CD8-positive, alpha-beta memory T cell (primary cell): ENCODE measurements at regions not wholly inside any gene's neighbourhood (a gene's known extent, or its start where the extent isn't known, plus 50 kb on each side); places are given as distances from the start of the nearest gene placed in this dataset.

ENCODE experiments used
- CTCF ChIA-PET: fragments of 350-600 bp; sonication (Branson Sonifier 250); formaldehyde crosslinking; loops from one replicate; lab custom pipeline; 2021; ENCODE audit warnings: antibody characterized with exemption; lab: Charles Lee
- POLR2A ChIA-PET: fragments of 350-600 bp; sonication (Branson Sonifier 250); formaldehyde crosslinking; loops from one replicate; lab custom pipeline; 2021; ENCODE audit warnings: antibody characterized with exemption; lab: Charles Lee
- DNase-seq, 5 donors: peaks; one replicate each; pipeline versions ENCODE4 v3.0.0 to v3.0.0-alpha.2; 2020 to 2022; ENCODE audit warnings: mixed read lengths in 1 of 5
- H3K27ac ChIP-seq: one replicate; pipeline ENCODE4 v1.7.0; 2013; ENCODE audit warnings: low read depth, mild to moderate bottlenecking, low read length, moderate library complexity
- H3K27me3 ChIP-seq: 2 replicates; pipeline ENCODE4 v1.7.0; 2013; ENCODE audit warnings: low read length, mild to moderate bottlenecking; ENCODE audit not compliant: insufficient read depth, poor library complexity, severe bottlenecking
- H3K36me3 ChIP-seq: 2 replicates; pipeline ENCODE4 v1.7.0; 2013; ENCODE audit warnings: mild to moderate bottlenecking, low read length, moderate library complexity; ENCODE audit not compliant: insufficient read depth
- H3K4me1 ChIP-seq: 2 replicates; pipeline ENCODE4 v1.7.0; 2013; ENCODE audit warnings: mild to moderate bottlenecking, low read length, moderate library complexity; ENCODE audit not compliant: insufficient read depth
- H3K4me3 ChIP-seq: 2 replicates; pipeline ENCODE4 v1.7.0; 2013; ENCODE audit warnings: mild to moderate bottlenecking, low read length
- H3K9me3 ChIP-seq: 2 replicates; pipeline ENCODE4 v1.7.0; 2013; ENCODE audit warnings: mild to moderate bottlenecking, low read length
- H3K27ac Mint-ChIP-seq, 8 donors: one replicate each; pipeline ENCODE4 v1.8.0; 2020 to 2021; ENCODE audit warnings: mixed read lengths in 8 of 8, mild to moderate bottlenecking in 6 of 8, inconsistent platforms in 3 of 8, moderate library complexity in 3 of 8
- H3K27me3 Mint-ChIP-seq, 2 donors: one replicate each; pipeline ENCODE4 v1.8.0; 2020 to 2021; ENCODE audit warnings: mixed read lengths in 2 of 2, mild to moderate bottlenecking in 1 of 2, moderate library complexity in 1 of 2
- H3K36me3 Mint-ChIP-seq, 3 donors: one replicate each; pipeline ENCODE4 v1.8.0; 2020 to 2021; ENCODE audit warnings: mixed read lengths in 3 of 3, inconsistent platforms in 1 of 3, mild to moderate bottlenecking in 1 of 3
- H3K4me1 Mint-ChIP-seq, 3 donors: one replicate each; pipeline ENCODE4 v1.8.0; 2020 to 2021; ENCODE audit warnings: mixed read lengths in 3 of 3, inconsistent platforms in 1 of 3, mild to moderate bottlenecking in 1 of 3
- H3K4me3 Mint-ChIP-seq, 7 donors: one replicate each; pipeline ENCODE4 v1.8.0; 2020 to 2021; ENCODE audit warnings: mixed read lengths in 7 of 7, mild to moderate bottlenecking in 6 of 7, moderate library complexity in 4 of 7, inconsistent platforms in 2 of 7
- H3K9me3 Mint-ChIP-seq, 5 donors: one replicate each; pipeline ENCODE4 v1.8.0; 2020 to 2022; ENCODE audit warnings: mixed read lengths in 5 of 5, mild to moderate bottlenecking in 3 of 5, moderate library complexity in 2 of 5, inconsistent platforms in 1 of 5

DNA sequence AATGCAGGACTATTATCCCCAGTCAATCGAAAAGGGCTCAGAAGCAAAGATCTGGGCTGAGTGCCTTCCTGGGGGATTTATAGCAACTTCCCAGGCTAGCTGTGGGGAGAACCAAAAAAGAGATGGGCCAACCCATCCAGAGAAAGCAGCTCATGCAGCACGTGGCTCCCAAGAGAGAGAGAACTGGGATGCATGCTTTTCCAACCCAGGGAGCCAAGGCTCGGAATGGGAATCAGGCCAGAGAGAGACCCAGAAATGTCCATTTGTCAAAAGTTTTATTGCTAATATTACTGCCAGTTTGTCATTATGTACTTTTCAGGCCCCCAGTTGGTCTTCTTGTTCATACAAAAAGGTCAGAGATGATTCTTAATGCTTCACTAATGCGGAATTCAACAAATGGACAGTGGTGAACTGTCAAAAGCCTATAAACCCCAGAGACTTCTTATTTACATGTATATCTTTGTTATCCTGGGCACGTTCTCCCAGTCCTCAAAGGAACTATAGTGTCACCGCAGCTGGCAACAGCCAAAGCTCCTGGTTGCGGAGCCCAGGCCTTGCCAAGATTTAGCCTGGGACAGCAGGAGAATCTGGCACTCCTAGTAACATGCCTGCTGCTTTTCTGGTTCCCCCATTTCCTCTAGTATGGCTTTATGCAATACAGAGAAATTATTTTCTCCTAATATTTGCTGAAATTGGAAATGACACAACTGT is 139.1 kb upstream of the POU3F2 start:
- ChIA-PET CTCF (no interaction called here), POLR2A (no interaction called here)
- Histone ChIP-seq H3K27ac (no peak overlapping the region), H3K4me1 (no peaks in the 10 kb centered on the region), H3K9me3 (no peaks in the 10 kb centered on the region), H3K27me3 (no peaks in the 10 kb centered on the region), H3K4me3 (no peak overlapping the region), H3K36me3 (no peaks in the 10 kb centered on the region)
- DNase-seq, result no peak
- H3K27me3 Mint-ChIP-seq, result no peaks in the 10 kb centered on the region
- H3K9me3 Mint-ChIP-seq, result peaks cover 0 to 2% (median 0%) of the 10 kb centered on the region in 5 donors
- no peaks in the 10 kb centered on the region for H3K4me1 Mint-ChIP-seq
- H3K4me3 Mint-ChIP-seq, result no peak overlapping the region
- no peak overlapping the region for H3K27ac Mint-ChIP-seq
- H3K36me3 Mint-ChIP-seq, result no peaks in the 10 kb centered on the region

DNA sequence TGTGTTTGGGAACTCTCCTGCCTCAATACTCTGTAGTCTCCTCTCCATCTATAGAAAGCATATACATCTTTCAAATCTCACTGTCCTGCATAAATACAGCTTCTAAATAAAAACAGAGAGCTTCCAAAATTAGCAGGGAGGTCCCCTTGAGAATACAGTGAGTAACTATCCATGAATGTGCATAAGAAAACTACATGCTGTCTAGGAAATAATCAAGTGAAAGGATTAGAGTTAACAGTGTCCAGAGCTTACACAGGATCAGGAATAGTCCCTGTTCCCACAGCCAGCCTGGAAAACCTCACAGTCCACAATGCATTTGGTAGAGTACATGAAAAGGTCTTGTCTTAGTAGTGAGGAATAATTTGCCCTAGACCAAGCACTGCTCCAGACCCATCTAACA is 123.0 kb upstream of the POU3F2 start:
- H3K27me3 Mint-ChIP-seq, result peaks cover 2 to 4% of the 10 kb centered on the region in 2 donors
- Histone ChIP-seq H3K27ac (no peak overlapping the region), H3K27me3 (no peaks in the 10 kb centered on the region), H3K4me3 (no peak overlapping the region), H3K9me3 (no peaks in the 10 kb centered on the region), H3K36me3 (no peaks in the 10 kb centered on the region), H3K4me1 (no peaks in the 10 kb centered on the region)
- CTCF ChIA-PET, result no interaction called here
- no peak overlapping the region for H3K27ac Mint-ChIP-seq
- no peak overlapping the region for H3K4me3 Mint-ChIP-seq
- H3K36me3 Mint-ChIP-seq, result no peaks in the 10 kb centered on the region
- peaks cover 0 to 2% (median 0%) of the 10 kb centered on the region in 5 donors for H3K9me3 Mint-ChIP-seq
- no peak for DNase-seq
- H3K4me1 Mint-ChIP-seq, result no peaks in the 10 kb centered on the region
- POLR2A ChIA-PET, result no interaction called here

DNA sequence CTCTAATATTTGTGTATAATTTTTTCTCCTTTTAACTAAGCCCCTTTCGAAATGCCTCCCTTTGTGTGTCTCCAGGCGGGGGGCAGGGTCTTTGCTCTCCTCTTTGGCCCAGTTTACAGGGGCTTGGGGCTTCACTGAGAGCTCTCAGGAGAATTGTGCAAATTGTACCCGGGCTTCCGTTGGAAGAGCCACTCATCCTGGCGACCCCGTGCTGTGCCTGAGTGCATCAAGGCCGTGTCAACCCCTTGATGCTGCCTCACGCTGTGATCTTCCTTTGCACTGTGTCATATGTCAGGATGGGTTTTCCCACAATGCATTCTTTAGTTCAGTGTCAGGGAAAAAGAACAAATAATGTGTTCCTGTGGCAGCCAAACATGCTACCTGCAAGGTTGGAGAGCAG is 118.0 kb upstream of the POU3F2 start:
- Mint-ChIP-seq H3K4me3 (no peak overlapping the region), H3K27me3 (peaks cover 4 to 11% of the 10 kb centered on the region in 2 donors), H3K36me3 (no peaks in the 10 kb centered on the region), H3K27ac (no peak overlapping the region), H3K4me1 (no peaks in the 10 kb centered on the region), H3K9me3 (peaks cover 0 to 2% (median 1%) of the 10 kb centered on the region in 5 donors)
- H3K4me3 ChIP-seq, result no peak overlapping the region
- no peak overlapping the region for H3K27ac ChIP-seq
- H3K9me3 ChIP-seq, result no peaks in the 10 kb centered on the region
- ChIA-PET POLR2A (no interaction called here), CTCF (no interaction called here)
- no peaks in the 10 kb centered on the region for H3K36me3 ChIP-seq
- DNase-seq, result no peak
- H3K4me1 ChIP-seq, result no peaks in the 10 kb centered on the region
- no peaks in the 10 kb centered on the region for H3K27me3 ChIP-seq

DNA sequence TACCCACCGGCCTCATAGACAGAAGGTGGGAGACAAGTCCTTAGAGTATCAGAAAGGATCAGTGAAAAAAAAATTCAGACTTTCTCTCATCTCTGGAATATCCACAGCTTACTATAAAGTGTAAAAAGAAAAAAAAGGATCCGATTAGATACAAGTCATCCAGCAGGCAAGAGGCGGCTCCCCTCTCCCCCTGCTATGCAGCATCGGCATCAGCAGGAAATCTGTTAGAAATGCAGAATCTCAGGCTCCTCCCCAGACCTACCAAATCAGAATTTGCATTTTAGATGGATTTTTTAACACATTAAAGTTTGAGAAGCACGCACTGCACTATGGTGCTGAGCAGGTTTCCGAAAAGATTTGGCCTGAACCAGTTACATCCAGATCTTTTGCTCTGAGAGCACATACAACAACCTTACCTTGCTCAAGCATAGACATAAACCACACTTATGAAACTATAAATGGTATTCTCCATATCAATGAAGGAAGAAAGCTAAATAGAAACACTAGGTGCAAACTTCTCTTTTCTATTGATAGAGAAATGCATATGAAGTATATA is 117.0 kb upstream of the POU3F2 start:
- H3K4me1 Mint-ChIP-seq, result no peaks in the 10 kb centered on the region
- H3K27me3 Mint-ChIP-seq, result peaks cover 4 to 7% of the 10 kb centered on the region in 2 donors
- no peak overlapping the region for H3K27ac ChIP-seq
- ChIA-PET POLR2A (no interaction called here), CTCF (no interaction called here)
- H3K4me3 ChIP-seq, result no peak overlapping the region
- no peaks in the 10 kb centered on the region for H3K9me3 ChIP-seq
- no peak for DNase-seq
- H3K27me3 ChIP-seq, result no peaks in the 10 kb centered on the region
- no peaks in the 10 kb centered on the region for H3K36me3 Mint-ChIP-seq
- H3K4me1 ChIP-seq, result no peaks in the 10 kb centered on the region
- no peaks in the 10 kb centered on the region for H3K36me3 ChIP-seq
- H3K4me3 Mint-ChIP-seq, result no peak overlapping the region
- no peak overlapping the region for H3K27ac Mint-ChIP-seq
- H3K9me3 Mint-ChIP-seq, result peaks cover 0 to 2% (median 1%) of the 10 kb centered on the region in 5 donors

DNA sequence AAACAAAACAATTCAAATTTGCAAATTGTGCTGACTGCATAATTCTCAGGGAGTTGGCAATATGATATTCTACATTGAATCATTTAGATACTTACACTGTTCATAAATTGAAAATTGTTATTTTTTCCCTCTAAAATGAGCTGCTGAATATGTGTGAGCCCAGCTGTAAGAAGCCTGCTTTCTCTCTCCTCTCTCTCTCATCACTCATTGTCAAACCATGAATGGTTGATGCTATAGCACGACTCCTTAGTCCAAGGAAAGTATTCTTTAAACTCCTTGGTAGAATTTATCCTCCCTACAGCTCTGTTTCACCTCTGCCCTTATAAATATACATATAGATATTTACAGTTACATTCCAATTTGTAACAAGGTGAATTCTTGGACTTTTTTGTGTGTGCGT is 116.4 kb upstream of the POU3F2 start:
- Histone ChIP-seq H3K4me1 (no peaks in the 10 kb centered on the region), H3K4me3 (no peak overlapping the region), H3K27me3 (no peaks in the 10 kb centered on the region), H3K27ac (no peak overlapping the region), H3K9me3 (no peaks in the 10 kb centered on the region), H3K36me3 (no peaks in the 10 kb centered on the region)
- Mint-ChIP-seq H3K4me1 (no peaks in the 10 kb centered on the region), H3K27ac (no peak overlapping the region), H3K36me3 (no peaks in the 10 kb centered on the region), H3K9me3 (peaks cover 0 to 2% (median 0%) of the 10 kb centered on the region in 5 donors), H3K27me3 (peaks cover 4 to 7% of the 10 kb centered on the region in 2 donors), H3K4me3 (no peak overlapping the region)
- POLR2A ChIA-PET, result no interaction called here
- CTCF ChIA-PET, result no interaction called here
- no peak for DNase-seq

DNA sequence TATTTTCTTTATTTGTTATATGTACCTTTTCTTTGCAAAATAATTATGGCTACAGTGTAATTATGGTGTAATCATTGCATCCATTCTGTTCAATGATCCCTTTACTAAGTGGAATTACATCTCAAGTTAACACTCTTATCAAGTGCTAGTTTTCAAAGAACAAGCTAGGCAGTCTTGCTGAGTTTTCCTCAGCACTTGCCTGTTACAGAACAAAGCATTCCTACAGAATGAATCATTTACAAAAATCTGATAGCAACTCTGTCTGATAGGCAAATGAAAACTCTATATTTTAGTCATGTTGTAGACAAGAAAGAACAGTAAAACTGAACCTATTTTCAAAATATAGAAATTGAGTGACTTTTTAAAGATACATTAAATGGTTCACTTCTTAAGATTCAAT is 109.8 kb upstream of the POU3F2 start:
- H3K36me3 Mint-ChIP-seq, result no peaks in the 10 kb centered on the region
- peaks cover 0 to 6% (median 0%) of the 10 kb centered on the region in 5 donors for H3K9me3 Mint-ChIP-seq
- Histone ChIP-seq H3K36me3 (no peaks in the 10 kb centered on the region), H3K4me1 (no peaks in the 10 kb centered on the region), H3K4me3 (no peak overlapping the region), H3K9me3 (no peaks in the 10 kb centered on the region), H3K27me3 (no peaks in the 10 kb centered on the region), H3K27ac (no peak overlapping the region)
- H3K4me1 Mint-ChIP-seq, result no peaks in the 10 kb centered on the region
- no peak for DNase-seq
- no peak overlapping the region for H3K4me3 Mint-ChIP-seq
- H3K27me3 Mint-ChIP-seq, result peaks cover 0 to 3% of the 10 kb centered on the region in 2 donors
- H3K27ac Mint-ChIP-seq, result no peak overlapping the region
- ChIA-PET CTCF (no interaction called here), POLR2A (no interaction called here)

DNA sequence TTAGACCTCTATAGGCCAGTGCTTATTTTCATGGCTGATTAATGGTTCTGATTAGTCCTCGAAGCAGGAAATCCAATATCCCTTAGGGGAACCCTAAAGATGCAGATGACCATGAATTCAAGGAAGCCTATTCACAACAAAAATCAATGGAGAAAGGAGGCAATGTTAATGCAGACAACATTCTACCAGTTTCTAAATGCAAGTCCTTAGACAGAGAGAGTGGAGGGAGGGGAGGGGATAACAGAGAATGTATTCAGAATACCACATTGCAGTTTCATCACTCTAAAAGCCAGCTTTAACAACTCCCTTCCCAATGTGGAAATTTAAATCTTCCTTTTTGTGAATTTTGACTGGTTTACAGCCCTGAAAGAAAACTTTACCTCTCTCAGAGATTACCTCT is 87.1 kb upstream of the POU3F2 start:
- H3K4me1 Mint-ChIP-seq, result no peaks in the 10 kb centered on the region
- no peak for DNase-seq
- H3K27ac Mint-ChIP-seq, result no peak overlapping the region
- H3K27ac ChIP-seq, result no peak overlapping the region
- ChIA-PET CTCF (no interaction called here), POLR2A (no interaction called here)
- no peaks in the 10 kb centered on the region for H3K27me3 ChIP-seq
- no peak overlapping the region for H3K4me3 ChIP-seq
- H3K36me3 Mint-ChIP-seq, result peaks cover 0 to 4% (median 0%) of the 10 kb centered on the region in 3 donors
- no peaks in the 10 kb centered on the region for H3K4me1 ChIP-seq
- no peak overlapping the region for H3K4me3 Mint-ChIP-seq
- H3K27me3 Mint-ChIP-seq, result peaks cover 2% of the 10 kb centered on the region in 2 donors
- no peaks in the 10 kb centered on the region for H3K9me3 ChIP-seq
- no peaks in the 10 kb centered on the region for H3K36me3 ChIP-seq
- no peaks in the 10 kb centered on the region for H3K9me3 Mint-ChIP-seq

DNA sequence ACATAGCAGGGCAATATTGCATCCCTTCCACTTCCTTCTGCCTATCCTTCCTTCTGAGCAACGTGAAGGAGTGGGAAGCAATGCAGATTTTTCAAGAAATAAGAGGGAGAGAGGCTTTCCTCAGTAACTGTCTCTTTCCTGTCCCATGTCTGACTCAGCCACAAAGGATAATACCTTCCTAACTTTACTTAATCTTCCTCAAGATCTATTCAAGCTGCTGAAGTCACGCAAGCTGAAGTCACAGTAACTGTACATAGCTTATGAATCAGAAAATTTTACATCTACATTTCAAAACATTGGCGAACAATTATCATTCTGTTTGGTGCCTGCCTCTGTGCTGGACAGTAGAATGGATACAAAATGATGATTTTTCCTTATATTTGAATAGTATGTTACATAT is 86.4 kb upstream of the POU3F2 start:
- Mint-ChIP-seq H3K4me3 (no peak overlapping the region), H3K36me3 (peaks cover 0 to 4% (median 0%) of the 10 kb centered on the region in 3 donors), H3K9me3 (peaks cover 0 to 3% (median 2%) of the 10 kb centered on the region in 5 donors), H3K27ac (no peak overlapping the region), H3K4me1 (no peaks in the 10 kb centered on the region), H3K27me3 (no peaks in the 10 kb centered on the region)
- Histone ChIP-seq H3K9me3 (no peaks in the 10 kb centered on the region), H3K4me3 (no peak overlapping the region), H3K27ac (no peak overlapping the region), H3K27me3 (no peaks in the 10 kb centered on the region), H3K4me1 (no peaks in the 10 kb centered on the region), H3K36me3 (no peaks in the 10 kb centered on the region)
- DNase-seq, result no peak
- ChIA-PET POLR2A (no interaction called here), CTCF (no interaction called here)
